Transverse colon (tissue), 4 donors: ENCODE measurements at regions not wholly inside any gene's neighbourhood (a gene's known extent, or its start where the extent isn't known, plus 50 kb on each side); places are given as distances from the start of the nearest gene placed in this dataset.

Experiments
- DNase-seq: peaks from one replicate; pipeline ENCODE4 v3.0.0-alpha.2; 2019
- H3K27ac ChIP-seq, 4 donors: fragments of 200-600 bp; sonication (generic); 2 replicates each; pipeline ENCODE4 v1.5.1; 2016 to 2018; ENCODE audit warnings: inconsistent platforms in 4 of 4
- H3K27me3 ChIP-seq: fragments of 200-600 bp; sonication (generic); 2 replicates; pipeline ENCODE4 v1.5.1; 2017; ENCODE audit warnings: inconsistent platforms
- H3K36me3 ChIP-seq, 4 donors: fragments of 200-600 bp; sonication (generic); 2 replicates each; pipeline ENCODE4 v1.5.1; 2017 to 2019; ENCODE audit warnings: inconsistent platforms in 4 of 4
- H3K4me1 ChIP-seq, 4 donors: fragments of 200-600 bp; sonication (generic); 2 replicates each; pipeline ENCODE4 v1.5.1; 2017 to 2020; ENCODE audit warnings: inconsistent platforms in 4 of 4
- H3K4me3 ChIP-seq, 4 donors: fragments of 200-600 bp; sonication (generic); 1 replicate in 1 of 4; 2 replicates in 3 of 4; pipeline versions ENCODE4 v1.5.1 to v1.6.1; 2017 to 2019; ENCODE audit warnings: inconsistent platforms in 4 of 4
- H3K9me3 ChIP-seq, 2 donors: fragments of 200-600 bp; sonication (generic); 2 replicates each; pipeline ENCODE4 v1.5.1; 2017 to 2019; ENCODE audit warnings: inconsistent platforms in 2 of 2
- EP300 ChIP-seq: sonication (generic); formaldehyde crosslinking; IDR thresholded peaks from one replicate; pipeline ENCODE4 v1.6.1; 2017; ENCODE audit warnings: antibody characterized with exemption, low read depth
- POLR2A ChIP-seq: fragments of 450-650 bp; IDR thresholded peaks from one replicate; pipeline ENCODE4 v1.6.1; 2016; ENCODE audit warnings: antibody characterized with exemption, mild to moderate bottlenecking, moderate library complexity
- POLR2AphosphoS5 ChIP-seq, 3 donors: sonication (generic); formaldehyde crosslinking; IDR thresholded peaks; one replicate each; pipeline ENCODE4 v1.6.1; 2016; ENCODE audit warnings: antibody characterized with exemption in 3 of 3
- WGBS, 2 donors: methylation state at CpG; one replicate each; pipeline ENCODE4 v1.1.5; 2018; ENCODE audit warnings: low coverage in 1 of 2; 5-methylcytosine and 5-hydroxymethylcytosine counted together
- in situ Hi-C, 4 donors: fragments of 200-750 bp; cut with MboI; loops; one replicate each; pipeline versions ENCODE4 v1.15.0 to v1.15.1; 2017; ENCODE audit warnings: low sequenced_read_pairs in 3 of 4, low pct_ligation_motif_present in 1 of 4, low pct_unique_long_range_greater_than_20kb in 1 of 4
- intact Hi-C: fragments of 100-400 bp; cut with DNase I; formaldehyde crosslinking; loops from one replicate; pipeline ENCODE4 v1.15.1; 2023; ENCODE audit warnings: low total_unique reads
- TF ChIP-seq, protein P1 (sequence below), 5 experiments: fragments of 200-600 bp in 3 of 5; fragments of 450-650 bp in 2 of 5; sonication (generic) in 3 of 5; IDR thresholded peaks; 1 replicate in 2 of 5; 2 replicates in 3 of 5; pipeline ENCODE4 v1.5.1; 2016 to 2017; ENCODE audit warnings: antibody characterized with exemption in 5 of 5, inconsistent platforms in 3 of 5, mild to moderate bottlenecking in 2 of 5, moderate library complexity in 1 of 5

DNA sequence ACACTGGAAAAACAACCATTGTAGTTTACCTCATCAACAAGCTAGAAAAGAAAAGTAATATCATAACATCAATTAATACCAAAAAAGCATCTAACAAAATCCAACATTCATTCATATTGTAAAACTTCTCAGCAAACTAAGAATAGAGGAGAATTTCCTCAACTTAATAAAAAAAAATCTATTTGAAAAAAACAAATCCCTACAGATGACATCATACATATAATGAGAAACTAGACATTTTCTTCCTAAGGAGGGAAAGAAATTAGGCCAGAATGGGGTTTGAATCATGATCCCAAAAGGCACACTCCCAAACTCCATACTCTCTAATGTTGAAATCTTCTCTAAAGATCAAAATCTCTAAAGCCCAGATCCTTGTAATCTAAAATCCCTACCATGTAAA lies 460.0 kb downstream of the IRS1 start:
- TF ChIP-seq EP300 (no peak), POLR2AphosphoS5 (IDR thresholded peaks at IDR 0.05) (no peak), POLR2A (no peak)
- TF ChIP-seq, protein P1, sequence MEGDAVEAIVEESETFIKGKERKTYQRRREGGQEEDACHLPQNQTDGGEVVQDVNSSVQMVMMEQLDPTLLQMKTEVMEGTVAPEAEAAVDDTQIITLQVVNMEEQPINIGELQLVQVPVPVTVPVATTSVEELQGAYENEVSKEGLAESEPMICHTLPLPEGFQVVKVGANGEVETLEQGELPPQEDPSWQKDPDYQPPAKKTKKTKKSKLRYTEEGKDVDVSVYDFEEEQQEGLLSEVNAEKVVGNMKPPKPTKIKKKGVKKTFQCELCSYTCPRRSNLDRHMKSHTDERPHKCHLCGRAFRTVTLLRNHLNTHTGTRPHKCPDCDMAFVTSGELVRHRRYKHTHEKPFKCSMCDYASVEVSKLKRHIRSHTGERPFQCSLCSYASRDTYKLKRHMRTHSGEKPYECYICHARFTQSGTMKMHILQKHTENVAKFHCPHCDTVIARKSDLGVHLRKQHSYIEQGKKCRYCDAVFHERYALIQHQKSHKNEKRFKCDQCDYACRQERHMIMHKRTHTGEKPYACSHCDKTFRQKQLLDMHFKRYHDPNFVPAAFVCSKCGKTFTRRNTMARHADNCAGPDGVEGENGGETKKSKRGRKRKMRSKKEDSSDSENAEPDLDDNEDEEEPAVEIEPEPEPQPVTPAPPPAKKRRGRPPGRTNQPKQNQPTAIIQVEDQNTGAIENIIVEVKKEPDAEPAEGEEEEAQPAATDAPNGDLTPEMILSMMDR (IDR thresholded peaks at IDR 0.05), result no peak
- in situ Hi-C loops (no loop called here), intact Hi-C loops (no loop called here)
- Histone ChIP-seq H3K4me1 (no peaks in the 10 kb centered on the region), H3K4me3 (no peak overlapping the region), H3K36me3 (no peaks in the 10 kb centered on the region), H3K27me3 (no peaks in the 10 kb centered on the region), H3K27ac (no peak overlapping the region), H3K9me3 (no peaks in the 10 kb centered on the region)
- no peak for DNase-seq

DNA sequence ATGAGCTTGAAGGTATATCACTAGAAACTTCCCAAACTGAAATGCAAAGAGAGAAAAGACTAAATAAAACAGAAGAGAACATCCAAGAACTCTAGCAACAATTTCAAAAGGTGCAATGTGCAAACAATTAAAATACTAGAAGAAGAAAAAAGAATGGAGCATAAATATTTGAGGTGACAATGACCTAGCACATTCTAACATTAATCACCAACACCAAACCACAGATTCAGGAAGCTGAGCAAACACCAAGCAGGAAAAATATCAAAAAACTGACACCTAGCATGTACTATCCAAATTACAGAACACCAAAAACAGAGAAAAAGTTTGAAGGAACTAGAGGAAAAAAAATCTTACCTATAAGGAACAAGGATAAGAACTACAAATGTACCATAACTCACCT lies 460.8 kb downstream of the IRS1 start:
- Histone ChIP-seq H3K27me3 (no peaks in the 10 kb centered on the region), H3K4me3 (no peak overlapping the region), H3K4me1 (no peaks in the 10 kb centered on the region), H3K27ac (no peak overlapping the region), H3K36me3 (no peaks in the 10 kb centered on the region), H3K9me3 (no peaks in the 10 kb centered on the region)
- intact Hi-C loops, result no loop called here
- DNase-seq, result no peak
- in situ Hi-C loops, result no loop called here
- TF ChIP-seq, protein P1 (IDR thresholded peaks at IDR 0.05), result no peak
- TF ChIP-seq EP300, result no peak

DNA sequence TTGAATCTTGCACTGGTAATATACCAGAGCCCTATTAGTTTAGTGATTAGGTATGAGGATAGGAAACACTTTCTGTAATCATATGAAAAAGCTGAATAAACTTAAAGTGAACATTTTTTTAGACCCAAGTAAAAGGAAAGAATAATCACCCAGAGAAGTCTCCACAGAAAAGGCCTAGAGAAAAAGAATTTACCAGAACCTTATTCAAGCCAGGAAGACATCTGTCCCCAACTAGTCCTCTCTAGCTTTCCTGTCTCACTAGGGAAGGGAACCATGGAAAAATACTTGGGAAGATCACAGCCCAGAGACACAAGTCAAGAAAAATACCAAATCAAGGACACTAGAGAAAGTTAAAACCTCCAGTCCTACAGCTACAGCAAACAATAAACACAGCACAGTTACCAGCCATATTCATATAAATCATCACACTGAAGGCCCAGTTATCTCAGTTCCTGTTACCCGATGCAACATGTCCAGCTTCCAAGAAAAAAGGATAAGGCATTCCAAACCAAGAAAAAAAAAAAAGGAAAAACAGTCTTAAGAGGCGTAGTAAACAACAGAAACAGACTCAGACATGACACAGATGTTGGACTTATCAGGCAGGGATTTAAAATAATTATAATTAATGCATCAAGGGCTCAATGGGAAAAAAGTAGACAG lies 461.5 kb downstream of the IRS1 start:
- no peak overlapping the region for H3K27ac ChIP-seq
- DNase-seq, result no peak
- H3K4me3 ChIP-seq, result no peak overlapping the region
- H3K4me1 ChIP-seq, result no peaks in the 10 kb centered on the region
- no peaks in the 10 kb centered on the region for H3K9me3 ChIP-seq
- in situ Hi-C loops, result no loop called here
- H3K36me3 ChIP-seq, result no peaks in the 10 kb centered on the region
- intact Hi-C loops, result no loop called here
- H3K27me3 ChIP-seq, result no peaks in the 10 kb centered on the region
- WGBS, 2 donors, result 43 to 44% methylated on average over 2 of the region's 2 CpGs
- TF ChIP-seq POLR2A (no peak), EP300 (no peak), POLR2AphosphoS5 (IDR thresholded peaks at IDR 0.05) (no peak)
- TF ChIP-seq, protein P1 (IDR thresholded peaks at IDR 0.05), result no peak

DNA sequence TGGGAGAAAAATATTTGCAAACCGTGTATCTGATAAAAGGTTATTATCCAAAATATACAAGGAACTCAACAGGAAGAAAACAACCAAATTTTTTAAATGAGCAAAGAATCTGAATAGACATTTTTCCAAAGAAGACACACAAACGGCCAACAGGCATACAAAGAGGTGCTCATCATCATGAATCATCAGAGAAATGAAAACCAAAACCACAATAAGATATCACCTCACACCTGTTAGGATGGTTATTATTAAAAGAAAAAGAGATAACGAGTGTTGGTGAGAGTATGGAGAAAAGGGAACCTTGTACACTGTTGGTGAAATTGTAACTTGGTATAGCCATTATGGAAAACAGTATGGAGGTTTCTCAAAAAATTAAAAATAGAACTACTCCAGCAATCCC lies 463.3 kb downstream of the IRS1 start:
- Histone ChIP-seq H3K36me3 (no peaks in the 10 kb centered on the region), H3K9me3 (no peaks in the 10 kb centered on the region), H3K4me1 (no peaks in the 10 kb centered on the region), H3K27me3 (no peaks in the 10 kb centered on the region), H3K4me3 (no peak overlapping the region), H3K27ac (no peak overlapping the region)
- DNase-seq, result no peak
- in situ Hi-C loops, result no loop called here
- intact Hi-C loops, result no loop called here
- TF ChIP-seq EP300, result no peak
- TF ChIP-seq, protein P1 (IDR thresholded peaks at IDR 0.05), result no peak
- no peak for TF ChIP-seq POLR2AphosphoS5 (IDR thresholded peaks at IDR 0.05)
- TF ChIP-seq POLR2A, result no peak
- WGBS, 2 donors, result 68 to 73% methylated on average over 3 of the region's 3 CpGs
